ENCODE measurements at regions not wholly inside any gene's neighbourhood (a gene's known extent, or its start where the extent isn't known, plus 50 kb on each side); places are given as distances from the start of the nearest gene placed in this dataset.

DNA sequence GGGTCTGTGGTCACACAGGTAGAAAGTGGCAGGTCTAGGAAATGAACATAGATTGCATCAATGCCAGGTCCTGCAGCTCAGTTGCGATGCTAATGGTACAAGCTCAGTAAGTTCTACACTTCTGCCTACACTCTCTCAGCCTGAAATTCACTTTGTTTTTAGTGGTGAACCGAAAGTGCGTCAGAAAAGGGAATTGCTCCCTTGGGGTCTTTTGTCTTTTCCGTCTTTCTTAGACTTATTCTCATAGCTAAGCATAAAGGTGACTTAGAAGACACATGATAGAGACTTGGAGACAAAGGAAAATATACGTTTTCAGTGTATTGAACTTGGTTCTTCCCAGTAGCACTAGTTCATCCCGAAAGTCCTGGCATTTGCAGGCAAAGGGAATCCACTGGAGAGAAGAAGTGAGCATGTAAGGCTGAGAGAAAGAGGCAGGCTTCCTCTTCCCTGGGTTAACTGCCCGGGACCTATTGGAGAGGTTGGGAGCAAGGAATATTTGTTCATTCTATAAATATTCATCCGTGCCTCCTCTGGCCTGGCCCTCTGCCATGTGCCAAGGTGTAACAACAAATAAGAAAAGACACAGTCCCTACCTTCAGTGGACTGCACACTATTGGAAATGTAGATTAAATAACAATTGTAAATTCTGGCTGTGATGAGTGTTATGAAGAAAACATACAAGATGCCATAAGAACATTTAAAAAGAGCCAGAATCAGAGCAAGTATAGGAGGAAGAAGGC lies 785.8 kb downstream of the MED13L start (continued):
- TF ChIP-seq CHD7 (IDR thresholded peaks at IDR 0.05; ENCODE audit: insufficient replicate concordance, low read length) (no peak), KDM1A (IDR thresholded peaks at IDR 0.05; ENCODE audit: borderline replicate concordance, low read length) (no peak), PHF8 (conservative IDR thresholded peaks at IDR 0.05; ENCODE audit: low read depth, low read length) (no peak), ASH2L (IDR thresholded peaks at IDR 0.05; ENCODE audit: low read length) (no peak), RFX5 (IDR thresholded peaks at IDR 0.05; ENCODE audit: borderline replicate concordance, low read depth, low read length) (no peak), POU5F1 (IDR thresholded peaks at IDR 0.05; ENCODE audit: low read depth, low read length) (no peak), GABPA (IDR thresholded peaks at IDR 0.05; ENCODE audit: borderline replicate concordance, insufficient read depth, low read length) (no peak), SIX5 (IDR thresholded peaks at IDR 0.05; ENCODE audit: low read depth, low read length) (no peak), RAD21 (IDR thresholded peaks at IDR 0.05 in 1 of 2, conservative IDR thresholded peaks at IDR 0.05 in 1 of 2; ENCODE audit: low read depth in 2 of 2, low read length in 2 of 2) (no peak), POLR2AphosphoS5 (IDR thresholded peaks at IDR 0.05; ENCODE audit: low read depth, low read length) (no peak)

Data from H1 (cell line).